ENCODE measurements at regions not wholly inside any gene's neighbourhood (a gene's known extent, or its start where the extent isn't known, plus 50 kb on each side); places are given as distances from the start of the nearest gene placed in this dataset.

DNA sequence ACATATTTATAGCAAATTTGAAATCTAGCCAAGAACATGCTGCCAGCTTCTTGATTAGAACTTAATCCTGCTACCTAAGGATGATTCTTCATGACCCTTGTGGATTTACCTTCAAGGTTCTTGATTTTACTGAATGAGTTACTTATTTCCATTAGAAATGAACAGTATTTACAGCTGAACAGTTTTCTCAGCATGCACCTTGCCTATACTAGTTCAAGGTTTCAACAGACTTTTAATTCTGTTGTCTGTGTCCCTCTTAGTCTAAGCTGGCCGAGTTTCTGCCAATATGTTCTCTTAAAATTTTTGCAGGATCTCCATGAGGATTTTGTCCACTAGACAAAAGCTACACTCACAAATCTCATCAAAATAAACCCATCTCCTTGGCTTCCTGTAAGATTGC lies 188.8 kb upstream of the ST8SIA4 start:
- TF ChIP-seq ZNF572 (CRISPR knock-in tag; IDR thresholded peaks at IDR 0.05) (no peak), ZNF564 (CRISPR knock-in tag; IDR thresholded peaks at IDR 0.05) (no peak), JUNB (CRISPR knock-in tag; IDR thresholded peaks at IDR 0.05; ENCODE audit: borderline replicate concordance) (no peak), BRD4 (CRISPR knock-in tag; IDR thresholded peaks at IDR 0.05) (no peak), FOXM1 (CRISPR knock-in tag; IDR thresholded peaks at IDR 0.05) (no peak), CCAR2 (optimal IDR thresholded peaks at IDR 0.05; ENCODE audit: low read depth, low read length) (no peak), ZNF747 (CRISPR knock-in tag; IDR thresholded peaks at IDR 0.05; ENCODE audit: borderline replicate concordance) (no peak)
